Coronary artery (tissue), 2 donors: ENCODE measurements at regions not wholly inside any gene's neighbourhood (a gene's known extent, or its start where the extent isn't known, plus 50 kb on each side); places are given as distances from the start of the nearest gene placed in this dataset.
A peak's percentile ranks its signal among the peaks of the same experiment; 100 is the strongest.
"Not testable (repeated sequence)": the region's sequence is repeated elsewhere in the genome, so short reads cannot be mapped to it uniquely, and the experiment has no call there.

Experiments used
- DNase-seq: peaks from one replicate; pipeline ENCODE4 v3.0.0-alpha.2; 2017; ENCODE audit warnings: low spot score
- H3K27ac ChIP-seq, 2 donors: fragments of 200-600 bp; sonication (generic); one replicate each; pipeline ENCODE4 v1.5.1; 2016 to 2019
- H3K4me3 ChIP-seq: fragments of 200-600 bp; sonication (generic); 2 replicates; pipeline ENCODE4 v1.5.1; 2016; ENCODE audit warnings: mild to moderate bottlenecking, moderate library complexity
- TF ChIP-seq, protein P1 (sequence below): fragments of 200-600 bp; sonication (generic); IDR thresholded peaks from one replicate; pipeline ENCODE4 v1.5.1; 2019; ENCODE audit warnings: antibody characterized with exemption

DNA sequence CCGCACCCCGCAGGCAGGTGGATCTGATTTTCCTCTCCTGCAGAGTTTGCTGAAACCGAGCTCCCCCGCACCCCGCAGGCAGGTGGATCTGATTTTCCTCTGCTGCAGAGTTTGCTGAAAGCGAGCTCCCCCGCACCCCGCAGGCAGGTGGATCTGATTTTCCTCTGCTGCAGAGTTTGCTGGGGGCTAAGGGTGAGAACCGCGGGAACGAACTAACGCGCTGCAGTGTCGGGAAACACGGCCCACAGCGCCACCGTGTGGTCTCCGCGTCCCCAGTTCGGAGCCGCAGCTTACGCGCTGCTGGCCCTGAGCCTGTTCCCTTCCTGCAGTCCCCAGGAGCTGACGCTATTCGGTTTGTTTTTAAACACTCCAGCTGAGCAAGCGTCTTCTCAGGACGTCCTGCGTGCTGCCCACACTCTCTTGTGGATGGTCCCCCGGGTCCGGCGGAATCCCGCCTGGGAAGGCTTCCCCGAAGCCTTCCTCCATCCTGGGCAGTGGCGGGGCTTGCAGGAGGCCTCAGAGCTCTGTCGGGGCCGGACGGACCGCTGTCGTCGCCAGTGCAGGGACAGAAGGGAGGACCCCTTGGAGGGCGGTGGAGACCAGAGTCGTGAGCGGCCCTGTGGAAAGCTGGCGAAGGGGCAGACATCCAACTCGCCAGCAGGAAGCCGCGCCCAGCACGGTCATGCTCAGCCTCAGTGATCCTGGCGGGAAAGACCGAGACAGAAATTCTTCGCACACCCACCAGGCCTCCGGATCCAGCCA, 121.2 kb upstream of the LPCAT1 start:
- TF ChIP-seq, protein P1, sequence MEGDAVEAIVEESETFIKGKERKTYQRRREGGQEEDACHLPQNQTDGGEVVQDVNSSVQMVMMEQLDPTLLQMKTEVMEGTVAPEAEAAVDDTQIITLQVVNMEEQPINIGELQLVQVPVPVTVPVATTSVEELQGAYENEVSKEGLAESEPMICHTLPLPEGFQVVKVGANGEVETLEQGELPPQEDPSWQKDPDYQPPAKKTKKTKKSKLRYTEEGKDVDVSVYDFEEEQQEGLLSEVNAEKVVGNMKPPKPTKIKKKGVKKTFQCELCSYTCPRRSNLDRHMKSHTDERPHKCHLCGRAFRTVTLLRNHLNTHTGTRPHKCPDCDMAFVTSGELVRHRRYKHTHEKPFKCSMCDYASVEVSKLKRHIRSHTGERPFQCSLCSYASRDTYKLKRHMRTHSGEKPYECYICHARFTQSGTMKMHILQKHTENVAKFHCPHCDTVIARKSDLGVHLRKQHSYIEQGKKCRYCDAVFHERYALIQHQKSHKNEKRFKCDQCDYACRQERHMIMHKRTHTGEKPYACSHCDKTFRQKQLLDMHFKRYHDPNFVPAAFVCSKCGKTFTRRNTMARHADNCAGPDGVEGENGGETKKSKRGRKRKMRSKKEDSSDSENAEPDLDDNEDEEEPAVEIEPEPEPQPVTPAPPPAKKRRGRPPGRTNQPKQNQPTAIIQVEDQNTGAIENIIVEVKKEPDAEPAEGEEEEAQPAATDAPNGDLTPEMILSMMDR = peak; percentile 82
- peak; percentile 75 for DNase-seq
- peak overlapping the region; percentile 69 for H3K4me3 ChIP-seq
- peak overlapping the region in 1 of 2 donors; percentile 55 for H3K27ac ChIP-seq

DNA sequence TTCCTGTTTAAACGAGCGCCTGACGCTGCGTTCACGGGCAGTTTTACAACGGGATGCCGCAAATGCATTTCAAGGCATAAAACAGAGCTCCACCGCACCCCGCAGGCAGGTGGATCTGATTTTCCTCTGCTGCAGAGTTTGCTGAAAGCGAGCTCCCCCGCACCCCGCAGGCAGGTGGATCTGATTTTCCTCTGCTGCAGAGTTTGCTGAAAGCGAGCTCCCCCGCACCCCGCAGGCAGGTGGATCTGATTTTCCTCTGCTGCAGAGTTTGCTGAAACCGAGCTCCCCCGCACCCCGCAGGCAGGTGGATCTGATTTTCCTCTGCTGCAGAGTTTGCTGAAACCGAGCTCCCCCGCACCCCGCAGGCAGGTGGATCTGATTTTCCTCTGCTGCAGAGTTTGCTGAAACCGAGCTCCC, 120.6 kb upstream of the LPCAT1 start:
- H3K4me3 ChIP-seq, H3K27ac ChIP-seq, DNase-seq: not testable (repeated sequence)

DNA sequence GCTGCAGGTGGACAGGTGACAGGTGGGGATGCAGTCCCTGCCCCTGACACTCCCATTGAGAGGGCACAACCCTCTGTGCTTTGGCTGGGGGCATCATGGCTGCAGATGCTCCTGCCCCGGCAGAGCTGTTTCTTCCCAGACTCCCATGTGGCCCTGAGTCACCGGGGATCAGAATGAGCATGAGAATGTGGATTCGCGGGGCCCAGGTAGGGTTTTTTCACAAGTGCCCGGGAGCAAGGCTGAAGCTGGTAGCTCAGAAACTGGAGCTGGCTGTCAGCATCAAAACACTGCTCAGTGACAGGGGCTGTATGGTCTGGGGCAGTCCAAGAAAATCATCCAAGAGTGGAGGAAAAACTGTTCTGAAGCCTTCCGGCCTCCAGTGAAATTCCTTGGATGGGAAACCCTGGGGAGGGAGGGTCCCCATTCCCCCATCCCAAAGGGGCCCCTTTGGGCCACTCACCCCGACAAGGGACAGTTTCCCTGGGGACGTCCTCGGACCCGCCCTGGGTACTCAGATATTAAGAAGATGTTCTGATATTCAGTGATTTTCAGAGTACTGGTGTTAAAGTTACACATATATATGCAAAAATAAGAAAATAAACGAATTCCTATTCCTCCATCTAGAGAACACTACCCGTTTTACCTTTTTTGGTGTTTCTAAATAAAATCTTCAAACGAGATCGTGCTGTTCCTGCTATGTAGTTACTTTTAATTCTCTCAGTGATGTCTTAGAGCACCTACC, 120.1 kb upstream of the LPCAT1 start:
- H3K4me3 ChIP-seq = no peak overlapping the region
- no peak overlapping the region for H3K27ac ChIP-seq
- peak; percentile 56 for DNase-seq
- TF ChIP-seq, protein P1 = no peak

DNA sequence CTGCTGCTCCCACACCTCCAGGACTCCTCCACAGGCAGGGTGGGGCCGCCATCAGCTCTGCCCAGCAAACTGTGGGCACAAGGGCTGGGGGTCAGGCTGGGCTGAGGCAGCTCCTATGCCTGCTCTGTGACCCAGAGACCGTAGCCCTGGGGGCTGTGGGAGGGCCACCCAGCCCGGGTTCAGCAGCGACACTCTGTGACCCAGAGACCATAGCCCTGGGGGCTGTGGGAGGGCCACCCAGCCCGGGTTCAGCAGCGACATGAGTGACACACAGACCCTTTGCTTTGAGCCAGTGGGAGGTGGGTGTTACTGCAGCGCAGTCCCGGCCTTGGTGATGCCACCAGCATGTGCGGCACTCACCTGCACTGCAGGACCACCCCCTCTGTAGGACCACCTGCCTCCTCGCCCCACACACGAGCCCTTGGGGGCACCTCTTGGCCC, 118.9 kb upstream of the LPCAT1 start:
- H3K4me3 ChIP-seq = no peak overlapping the region
- no peak overlapping the region for H3K27ac ChIP-seq
- DNase-seq = no peak
- TF ChIP-seq, protein P1 = no peak

- no peak overlapping the region for H3K4me3 ChIP-seq
- TF ChIP-seq, protein P1 = no peak
- DNase-seq = no peak
- no peak overlapping the region for H3K27ac ChIP-seq
These were observed 118.5 kb upstream of the LPCAT1 start for GRCh38 chr5:1642221-1642620.

DNA sequence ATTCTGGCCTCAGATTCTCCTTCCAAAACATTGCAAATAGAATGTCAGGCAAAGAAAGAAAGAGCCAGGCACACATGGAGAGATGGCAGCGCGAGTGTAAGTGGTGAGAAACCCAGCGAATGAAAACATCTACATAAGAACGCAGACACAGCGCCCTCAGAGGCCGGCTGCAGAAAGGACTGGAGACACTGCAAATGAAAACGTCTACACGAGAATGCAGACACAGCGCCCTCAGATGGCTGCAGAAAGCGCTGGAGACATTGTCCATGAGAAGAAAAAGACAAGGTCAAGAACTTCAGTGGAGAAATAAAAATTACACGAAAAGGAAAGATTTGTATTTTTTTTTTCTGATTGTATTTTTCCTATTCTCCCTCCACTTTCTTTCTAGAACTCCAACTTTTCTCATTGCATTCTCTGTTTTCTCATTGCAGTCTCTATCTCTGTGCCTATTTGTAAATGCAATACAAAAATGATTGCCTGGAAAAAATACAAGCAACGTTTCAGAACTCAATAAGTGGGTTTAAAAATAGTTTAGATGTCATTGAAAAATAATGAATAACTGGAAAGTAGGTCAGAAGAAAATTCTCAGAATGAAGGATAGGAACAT, 117.9 kb upstream of the LPCAT1 start:
- TF ChIP-seq, protein P1 = peak; percentile 60
- Histone ChIP-seq H3K4me3 (no peak overlapping the region), H3K27ac (no peak overlapping the region)
- DNase-seq = no peak

- Histone ChIP-seq H3K27ac (no peak overlapping the region), H3K4me3 (no peak overlapping the region)
- TF ChIP-seq, protein P1 = no peak
- DNase-seq = no peak
These were observed 117.3 kb upstream of the LPCAT1 start for GRCh38 chr5:1641041-1641440.
